GM19328 (cell line): ENCODE measurements at regions not wholly inside any gene's neighbourhood (a gene's known extent, or its start where the extent isn't known, plus 50 kb on each side); places are given as distances from the start of the nearest gene placed in this dataset.

Experiments used
- ATAC-seq: cut with Tn5 transposase; IDR thresholded peaks from one replicate; pipeline ENCODE4 v1.9.1; 2021; ENCODE audit warnings: mild to moderate bottlenecking, moderate library complexity; ENCODE audit not compliant: unreplicated experiment

DNA sequence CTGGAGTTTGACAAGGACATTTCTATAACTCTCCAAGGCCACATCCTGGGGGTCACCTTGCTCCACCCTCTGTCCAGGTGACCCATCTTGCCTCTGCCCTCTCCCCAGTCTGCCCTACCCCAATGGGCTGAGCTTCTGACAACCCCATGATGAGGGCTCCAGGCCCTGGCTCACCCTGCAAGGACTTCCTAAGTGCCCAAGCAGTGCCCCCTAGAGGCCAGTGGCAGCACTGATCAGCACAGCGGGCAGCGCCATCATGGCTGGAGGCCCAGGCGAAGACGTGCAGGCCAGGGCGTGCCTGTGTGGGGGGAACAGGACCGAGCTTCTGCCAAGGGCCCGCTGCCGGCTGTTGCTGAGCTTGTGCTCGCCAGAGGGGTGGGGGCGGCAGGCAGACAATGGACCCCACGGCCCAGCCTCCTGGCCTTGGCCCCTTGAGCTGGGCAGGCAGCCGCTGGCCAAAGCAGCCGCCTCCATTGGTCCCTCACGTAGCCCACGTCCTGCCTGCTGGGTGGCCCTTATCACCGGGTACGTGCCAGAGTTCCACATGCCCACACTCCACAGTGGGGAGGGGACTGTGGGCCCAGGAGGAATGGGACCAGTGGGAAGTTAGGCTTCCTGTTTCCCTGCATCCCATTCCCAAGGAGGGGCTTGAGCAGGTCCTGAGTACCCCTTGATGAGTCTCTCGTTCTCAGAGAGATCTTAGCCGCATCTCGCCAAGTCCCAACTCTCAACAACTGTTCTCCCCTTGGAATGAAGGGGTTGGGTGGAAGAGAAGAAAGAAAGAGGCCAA lies 64.3 kb downstream of the MRPL14 start:
- no peak for ATAC-seq

DNA sequence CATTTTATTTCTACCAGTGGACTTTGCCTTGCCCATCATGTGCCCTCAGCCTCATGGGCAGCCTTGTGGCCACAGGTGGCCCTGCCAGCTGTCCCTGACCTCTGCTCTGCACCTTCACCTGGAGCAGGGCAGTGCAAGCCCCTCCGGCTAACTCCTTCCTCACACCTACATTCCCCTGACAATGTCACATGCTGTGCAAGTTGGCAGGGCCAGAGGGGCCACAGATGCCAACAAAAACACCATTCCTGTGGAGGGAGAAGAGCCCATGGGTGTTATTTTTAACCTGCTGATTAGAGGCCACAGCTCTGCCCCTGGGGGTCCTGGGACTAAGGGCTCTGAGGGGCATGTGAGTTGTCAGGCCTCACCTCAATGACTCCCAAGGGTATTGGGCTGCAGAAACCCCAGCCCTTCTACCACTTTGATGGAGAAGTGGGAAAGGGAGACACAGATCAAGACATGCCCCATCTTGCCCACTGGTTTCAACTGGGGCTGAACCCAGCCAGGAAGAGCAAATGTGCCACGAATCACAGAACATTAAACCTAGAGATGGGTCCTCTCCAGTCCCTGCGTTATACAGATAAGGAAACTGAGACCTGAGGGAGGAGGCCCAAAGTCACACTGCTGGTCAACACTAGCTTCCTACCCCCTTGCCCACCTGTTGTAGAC lies 65.0 kb downstream of the MRPL14 start:
- no peak for ATAC-seq

DNA sequence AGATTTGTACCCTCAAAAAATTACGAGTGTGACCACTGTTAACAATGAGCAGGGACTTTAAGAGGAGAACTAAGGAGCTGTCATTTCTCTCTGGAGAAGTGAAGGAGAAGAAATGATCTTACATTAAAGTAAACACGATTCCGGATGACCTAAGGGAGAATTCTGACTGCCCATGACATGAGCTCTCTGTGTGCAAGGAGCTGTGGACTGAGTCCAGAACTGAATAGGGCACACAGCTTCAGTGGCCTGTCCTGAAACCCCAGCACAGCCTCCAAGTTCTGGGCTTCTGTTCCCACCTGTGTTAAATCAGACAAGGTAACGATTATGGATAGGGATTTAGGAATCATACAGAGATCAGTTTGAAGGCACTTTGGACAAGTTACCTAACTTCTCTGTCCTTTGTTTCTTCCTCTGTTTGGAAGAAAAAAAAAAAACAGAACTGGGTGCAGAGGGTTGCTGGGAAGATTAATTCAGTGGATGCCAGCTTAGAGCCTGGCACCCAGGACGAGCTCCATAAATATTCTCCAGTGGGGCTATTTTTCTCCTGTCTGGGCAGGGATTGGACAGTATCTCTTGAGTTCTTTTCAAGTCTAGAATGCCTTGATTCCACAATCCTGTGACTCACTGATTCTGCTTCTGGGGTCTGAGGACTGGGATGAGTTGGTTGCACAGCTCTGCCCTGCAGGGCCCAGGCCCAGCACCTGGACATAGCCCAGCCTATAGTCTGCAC lies 65.7 kb downstream of the MRPL14 start:
- ATAC-seq = no peak

DNA sequence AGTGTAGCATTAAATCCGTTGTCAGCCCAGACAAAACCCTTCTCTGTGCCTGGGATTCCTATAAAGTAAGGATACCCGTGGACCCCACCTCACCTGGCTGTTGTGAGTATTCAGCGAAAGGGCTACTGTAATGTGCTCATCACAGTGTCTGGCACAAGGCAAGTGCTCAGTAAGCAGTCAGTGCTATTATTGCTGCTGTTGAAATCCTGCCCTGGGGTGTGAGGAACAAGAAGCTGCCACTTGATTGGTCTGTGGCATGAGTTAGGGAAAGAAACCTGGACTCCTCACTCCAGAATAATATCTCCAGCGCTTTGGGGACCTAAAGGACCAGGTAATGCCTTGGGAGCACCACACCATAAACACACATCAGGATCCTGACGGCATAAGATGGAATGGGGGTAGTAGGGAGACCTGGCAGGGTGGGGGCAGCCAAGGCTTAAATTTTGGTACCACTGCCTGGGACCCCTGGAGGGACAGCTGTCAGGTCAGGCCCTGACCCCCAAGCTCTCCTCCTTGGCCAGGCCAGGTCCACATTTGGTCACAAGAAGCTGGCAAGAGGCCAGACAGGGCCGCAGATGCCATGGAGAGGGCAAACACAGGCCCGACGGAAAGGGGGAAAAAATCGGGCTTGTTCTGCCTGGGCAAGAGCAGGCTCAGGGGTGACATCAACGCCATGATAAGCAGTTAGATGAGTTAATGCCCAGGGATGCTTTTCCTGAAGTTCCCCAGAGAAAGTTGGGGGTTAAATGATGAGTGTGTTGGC lies 66.5 kb downstream of the MRPL14 start:
- ATAC-seq = no peak

DNA sequence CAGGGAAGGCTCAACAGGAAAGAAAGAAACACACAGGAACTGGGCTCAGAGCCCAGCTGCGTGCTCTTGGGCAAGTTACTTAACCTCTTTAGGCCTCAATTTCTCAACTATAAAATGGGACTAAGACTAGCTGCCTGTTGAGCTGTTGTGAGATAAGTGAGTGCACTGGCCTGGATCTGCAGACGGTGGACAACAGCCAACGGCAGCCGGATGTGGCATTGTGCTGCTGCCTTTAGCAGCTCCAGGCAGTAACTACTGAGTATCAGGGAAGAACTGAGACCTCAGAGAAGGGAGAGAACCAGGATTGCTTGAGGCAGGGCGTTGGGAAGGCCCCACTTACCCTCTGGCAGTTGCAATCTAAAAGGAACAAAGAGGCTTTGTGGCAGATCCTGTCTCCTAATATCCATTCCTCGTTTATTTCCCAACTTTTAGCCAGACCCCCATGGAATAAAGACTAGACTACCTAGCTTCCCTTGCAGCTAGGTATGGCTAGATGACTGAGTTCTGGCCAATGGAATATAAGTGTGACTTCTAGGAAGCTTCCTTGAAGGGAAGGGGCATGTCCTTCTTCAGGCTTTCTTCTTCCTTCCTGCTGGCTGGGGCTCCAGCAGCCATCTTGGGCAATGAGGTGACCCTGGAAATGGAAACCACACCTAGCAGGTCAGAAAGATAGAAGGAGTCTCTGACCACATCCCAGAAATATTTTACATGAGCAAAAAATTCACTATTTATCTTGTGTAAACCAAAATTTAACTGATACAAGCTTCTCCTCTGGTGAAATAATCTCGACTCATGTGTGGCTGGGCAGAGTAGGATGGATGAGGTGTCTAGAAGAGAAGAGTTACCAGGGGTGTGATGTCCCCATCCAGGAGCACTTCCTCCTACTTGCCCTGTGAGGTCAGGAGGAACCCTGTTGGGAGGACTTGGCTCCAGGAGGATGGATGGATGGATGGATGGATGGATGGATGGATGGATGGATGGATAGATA lies 67.6 kb downstream of the MRPL14 start:
- ATAC-seq = no peak

DNA sequence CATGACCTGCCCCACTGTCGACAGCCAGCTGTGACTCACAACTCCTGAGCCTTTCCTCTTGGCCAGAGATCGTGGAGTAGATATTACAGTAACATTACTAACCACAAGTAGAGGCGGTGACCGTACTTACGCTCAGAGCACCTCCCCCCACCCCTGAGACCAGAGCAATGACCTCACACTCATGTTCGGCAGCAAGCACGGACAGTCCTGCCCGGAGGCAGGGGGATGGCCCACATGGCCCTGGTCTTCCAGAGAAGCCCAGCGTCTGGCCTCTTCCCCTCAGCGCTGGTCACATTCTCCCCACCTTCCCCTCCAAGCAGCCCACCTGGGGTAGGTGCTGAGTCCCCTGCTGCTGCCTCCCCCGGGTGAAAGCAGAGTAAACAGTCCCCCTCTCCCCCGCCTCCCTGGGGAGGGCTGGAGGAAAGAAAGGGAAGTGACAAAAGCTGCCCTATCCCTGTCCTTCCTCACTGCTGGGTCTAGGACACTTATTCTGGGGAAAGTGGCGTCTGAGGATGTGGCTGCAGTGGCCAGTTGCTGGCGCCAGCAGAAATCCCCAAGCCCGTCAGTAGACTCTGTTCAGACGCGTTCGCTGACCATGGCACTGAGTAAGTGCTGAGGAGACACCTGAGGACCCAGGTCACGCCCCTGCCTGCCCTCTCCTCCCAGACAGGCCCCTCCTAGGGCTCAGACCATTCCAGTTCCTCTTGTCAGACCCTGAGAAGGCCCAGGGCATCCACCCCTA lies 68.5 kb downstream of the MRPL14 start:
- no peak for ATAC-seq

DNA sequence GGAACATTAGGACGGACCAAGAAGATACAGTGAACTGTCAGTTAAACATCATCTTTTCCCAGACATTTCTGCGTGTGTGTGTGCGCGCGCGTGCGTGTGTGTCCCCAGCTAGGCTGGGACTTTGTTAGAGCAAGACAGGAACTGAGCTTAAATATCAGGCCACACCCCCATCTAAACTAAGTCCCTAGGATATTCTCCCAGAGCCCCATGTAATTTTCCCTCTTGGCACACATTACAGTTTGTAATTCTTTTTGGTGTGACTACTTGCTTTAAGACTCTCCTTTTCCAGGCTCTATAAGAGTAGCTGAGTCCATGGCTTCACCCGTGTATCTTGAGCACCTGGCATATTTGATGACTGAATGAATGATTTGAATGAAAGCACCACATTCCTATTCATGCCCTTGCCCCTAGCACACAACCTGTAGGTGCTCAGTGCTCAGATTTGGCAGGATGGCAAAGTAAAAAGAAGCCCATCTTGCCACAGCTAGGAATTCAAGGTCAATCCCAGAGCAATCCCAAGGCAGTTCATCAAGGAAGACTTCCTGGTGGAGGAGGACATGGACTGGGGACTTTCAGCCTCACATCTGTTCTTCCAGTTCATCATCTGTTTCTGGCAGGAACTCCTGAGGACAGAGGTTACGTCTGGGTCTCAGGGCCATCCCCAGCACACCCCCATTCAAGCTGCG lies 69.2 kb downstream of the MRPL14 start:
- no peak for ATAC-seq

DNA sequence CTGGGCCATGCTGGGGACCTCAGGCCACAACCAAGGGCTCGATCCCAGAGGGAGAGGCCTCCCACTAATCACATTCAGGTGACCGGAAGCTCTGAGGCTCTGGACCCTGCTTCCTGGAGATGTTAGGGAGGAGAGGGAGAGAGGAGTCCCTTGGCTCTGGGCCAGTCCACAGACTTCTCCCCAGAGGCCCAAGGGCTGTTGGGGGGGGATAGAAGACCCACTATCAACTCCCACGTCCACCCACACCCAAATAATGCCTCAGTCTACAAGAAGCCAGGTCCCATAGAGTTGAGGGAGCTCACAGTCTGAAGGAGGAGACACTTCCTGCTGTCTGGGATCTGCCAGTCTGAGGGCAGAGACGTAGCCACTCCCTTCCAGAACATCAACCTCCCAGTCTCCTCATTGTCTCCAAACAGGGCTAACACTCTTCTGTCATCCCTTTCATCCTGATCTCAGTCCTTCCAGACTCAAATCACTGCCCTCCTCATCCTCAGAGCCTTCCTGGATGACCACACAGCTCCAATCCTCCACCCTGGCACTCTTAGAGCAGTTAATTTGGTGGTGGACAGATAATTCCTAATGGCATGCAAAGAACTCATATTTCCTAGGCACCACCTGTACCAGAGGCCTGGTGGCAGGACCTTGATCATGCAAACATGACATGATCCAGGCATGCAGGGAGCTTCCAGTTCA lies 69.9 kb downstream of the MRPL14 start:
- no peak for ATAC-seq

DNA sequence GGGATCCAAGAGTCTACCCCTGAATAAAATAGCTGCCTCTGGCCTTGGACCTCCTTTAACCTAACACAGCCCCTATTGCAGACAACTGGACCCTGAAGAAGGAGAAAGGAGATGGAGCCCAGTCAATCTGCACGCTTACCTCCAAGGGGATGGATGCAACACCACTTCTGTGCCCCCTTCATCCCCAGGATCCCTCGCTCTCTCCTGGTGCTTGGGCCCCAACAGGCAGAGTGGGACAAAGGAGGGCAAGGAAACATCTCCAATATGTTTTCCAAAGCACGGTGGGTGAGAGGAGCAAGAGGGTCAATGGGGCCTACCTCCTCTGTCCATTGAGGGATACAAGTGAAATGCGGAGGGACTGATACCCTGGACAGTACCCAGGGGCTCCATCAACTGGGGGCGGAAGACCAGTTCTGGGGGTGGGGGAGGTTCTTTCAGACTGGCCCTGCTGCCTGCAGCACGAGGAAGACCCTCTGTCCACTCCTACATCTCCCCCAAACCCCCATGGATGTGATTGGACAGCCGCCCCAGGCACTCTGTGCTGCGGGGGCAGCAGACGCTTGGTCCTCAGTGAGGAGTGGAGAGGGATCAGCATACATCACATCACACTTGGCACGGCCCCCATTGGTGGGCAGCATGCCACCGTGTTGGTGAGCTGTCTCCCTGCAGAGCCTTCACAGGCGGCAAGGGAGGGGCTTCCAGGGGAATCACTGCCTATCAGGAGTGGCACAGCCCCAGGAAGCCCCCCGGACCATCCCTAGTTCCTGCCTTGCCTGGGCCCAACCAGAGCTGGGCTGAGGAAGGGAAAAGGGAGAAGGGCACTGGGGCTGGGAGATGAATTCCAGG lies 70.6 kb downstream of the MRPL14 start:
- ATAC-seq = no peak

DNA sequence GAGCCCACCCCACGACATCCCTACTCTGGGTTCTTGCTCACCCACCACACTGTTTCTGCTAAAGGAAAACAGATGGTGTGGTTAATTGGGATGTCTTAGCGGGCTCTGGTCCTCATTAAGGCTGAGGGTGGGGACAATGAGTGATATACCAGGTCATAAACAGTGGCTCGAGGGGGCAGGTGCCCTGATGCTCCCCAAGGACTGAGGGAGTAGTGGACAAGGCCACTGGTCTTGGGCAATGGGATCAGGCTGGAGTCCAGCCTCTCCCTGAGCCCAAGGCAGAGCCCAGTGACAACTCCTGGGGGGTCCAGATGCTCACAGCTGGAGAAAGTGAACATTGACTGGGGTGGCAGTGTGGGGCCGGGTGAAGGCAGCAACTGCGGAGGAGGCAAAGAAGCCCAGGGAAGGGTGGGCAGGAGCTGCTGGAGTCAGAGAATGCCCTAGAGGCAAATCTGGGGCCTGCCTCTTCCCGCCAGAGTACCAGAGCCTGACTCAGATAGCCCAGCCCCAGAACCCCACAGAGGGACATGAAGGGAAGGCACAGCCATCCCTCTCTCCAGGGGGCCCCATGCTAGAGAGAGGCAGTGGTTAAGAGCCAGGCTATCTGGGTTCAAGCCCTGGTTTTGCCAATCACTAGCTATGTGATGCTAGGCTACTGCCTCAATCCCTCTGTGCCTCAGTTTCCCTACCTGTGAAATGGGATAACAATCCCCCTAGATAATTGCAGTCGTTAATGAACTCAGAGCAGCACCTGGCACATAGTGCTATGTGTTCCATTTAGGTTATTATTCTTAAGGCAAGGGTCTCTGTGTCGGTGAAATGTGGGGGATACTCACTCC lies 72.3 kb downstream of the MRPL14 start:
- ATAC-seq = no peak

DNA sequence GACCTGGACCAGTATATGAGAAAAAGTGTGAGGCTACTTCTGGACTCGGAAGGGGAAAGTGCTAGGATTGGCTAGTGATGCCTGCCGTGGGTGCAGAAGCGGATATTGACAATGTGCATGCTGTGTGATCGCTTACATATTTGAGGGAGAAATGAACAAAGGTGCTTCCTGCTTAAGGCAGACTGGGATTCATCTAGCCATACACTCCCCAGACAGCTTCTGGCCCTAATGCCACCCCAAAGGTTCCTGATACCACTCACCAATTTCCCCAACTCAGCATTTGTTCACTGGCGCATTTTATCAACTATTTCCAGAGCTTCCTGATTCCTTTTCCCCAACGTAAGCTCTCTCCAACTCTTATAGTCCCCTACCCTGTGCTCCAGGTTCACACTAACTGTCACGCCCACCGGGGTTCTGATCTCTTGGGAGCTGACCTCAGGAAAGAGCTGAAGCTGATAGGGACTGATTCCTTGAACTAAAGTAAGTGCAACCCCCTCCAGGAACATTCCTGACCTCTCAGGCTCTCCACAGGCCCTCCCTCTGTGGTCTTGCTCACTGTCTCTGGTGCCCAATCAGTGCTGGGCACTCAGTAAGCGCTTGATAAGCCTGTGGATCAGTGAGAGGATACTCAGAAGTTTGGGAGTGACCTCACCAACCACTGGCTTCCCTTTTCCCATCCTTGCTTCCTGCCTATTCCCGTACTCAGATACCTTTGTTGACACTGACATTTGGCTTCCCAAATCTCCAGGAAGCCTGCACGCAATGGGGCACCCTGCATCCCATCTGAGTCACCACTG lies 73.3 kb downstream of the MRPL14 start:
- no peak for ATAC-seq

DNA sequence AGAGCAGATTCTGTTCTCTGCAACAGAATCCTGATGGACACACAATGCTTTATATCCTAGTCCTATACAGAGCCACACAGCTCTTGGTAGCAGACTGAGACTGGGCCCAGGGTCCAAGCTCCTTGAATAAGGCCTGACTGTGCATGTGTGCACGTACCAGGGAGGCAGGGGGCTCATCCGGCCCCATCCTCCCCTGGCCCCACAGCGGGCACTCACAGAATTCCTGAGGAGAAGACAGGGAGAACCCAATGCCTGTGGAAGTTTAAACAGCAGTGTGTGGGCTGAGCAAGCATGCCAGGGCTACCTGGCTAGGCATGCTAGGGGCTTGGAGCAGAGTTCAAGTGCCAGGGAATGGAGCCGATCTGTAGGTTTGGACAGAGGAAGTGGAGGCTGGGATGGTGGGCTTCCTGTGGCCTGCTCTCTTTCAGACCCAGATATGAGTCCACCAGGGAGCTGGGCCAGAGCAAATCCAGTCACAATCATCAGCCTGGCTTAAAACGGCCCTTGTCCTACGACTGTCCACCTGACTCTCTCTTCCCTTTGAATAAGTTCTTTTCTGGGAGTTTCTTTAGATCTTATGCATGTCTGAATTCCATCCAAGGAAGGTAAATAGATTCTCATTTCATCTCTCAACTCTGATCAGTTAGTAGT lies 74.0 kb downstream of the MRPL14 start:
- no peak for ATAC-seq

DNA sequence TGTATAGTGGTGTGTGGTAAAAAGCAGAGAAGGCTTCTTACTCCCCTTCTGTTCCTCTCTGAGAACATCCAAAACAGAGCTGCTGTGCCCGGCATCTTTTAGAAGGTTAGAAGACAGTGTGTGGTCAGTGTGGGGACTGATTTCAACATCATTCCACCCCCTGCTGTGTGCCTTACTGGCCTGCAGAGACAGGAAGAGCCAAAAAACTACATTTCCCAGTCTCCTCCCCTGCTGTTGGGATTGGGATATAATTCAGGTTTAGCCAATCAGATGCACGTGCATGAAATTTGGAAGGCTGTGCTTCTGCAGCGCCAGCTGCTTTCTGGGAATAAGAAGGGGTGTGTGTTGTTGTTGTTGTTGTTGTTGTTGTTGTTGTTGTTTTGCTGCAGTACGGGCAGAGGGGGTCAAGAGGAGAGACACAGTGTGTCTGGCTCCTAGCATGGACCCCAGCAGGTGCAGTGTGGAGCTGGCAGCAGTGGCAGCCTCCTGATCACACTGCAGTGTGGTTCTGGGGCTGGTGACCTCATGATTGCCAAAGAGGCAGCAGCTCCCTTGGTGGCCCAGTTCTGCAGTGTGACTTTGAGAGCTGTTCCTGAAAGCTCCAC lies 74.7 kb downstream of the MRPL14 start:
- ATAC-seq = no peak

DNA sequence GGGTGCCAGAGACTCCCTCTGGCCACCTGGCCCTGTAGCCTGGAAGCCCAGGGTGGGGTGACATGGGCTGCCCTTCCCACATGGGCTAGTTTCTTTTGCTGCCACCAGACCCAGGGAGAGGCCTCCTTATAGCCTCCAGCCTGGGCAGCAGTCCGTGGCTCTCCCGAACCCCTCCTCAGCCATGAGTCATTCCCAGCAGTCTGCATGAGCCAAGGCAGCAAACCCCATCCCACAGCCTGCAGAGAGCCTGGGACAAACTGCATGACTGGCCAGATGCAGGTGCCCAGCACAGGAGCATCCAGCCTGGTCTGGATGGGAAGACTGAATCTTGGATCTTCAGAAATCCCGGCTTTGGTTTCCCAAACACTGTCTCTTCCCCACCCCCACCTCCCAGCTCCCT lies 75.7 kb downstream of the MRPL14 start:
- no peak for ATAC-seq
